MCF 10A (cell line): ENCODE measurements at regions not wholly inside any gene's neighbourhood (a gene's known extent, or its start where the extent isn't known, plus 50 kb on each side); places are given as distances from the start of the nearest gene placed in this dataset.

ENCODE experiments used
- BruUV-seq: library from RNA; stranded (reverse); fragments of 400-500 nt; replicated peaks from 2 replicates; lab custom pipeline; 2021; lab: Mats Ljungman, UMichigan
- CTCF ChIA-PET: fragments of 300-600 bp; sonication (Branson Sonifier 250); formaldehyde crosslinking; extraction: SDS; loops from one replicate; lab custom pipeline; 2021; ENCODE audit warnings: antibody characterized with exemption, inconsistent platforms; lab: Yijun Ruan, JAX
- POLR2A ChIA-PET: fragments of 300-600, 350-650 bp; sonication (Branson Sonifier 250); formaldehyde crosslinking; extraction: SDS; loops from one replicate; lab custom pipeline; 2020; ENCODE audit warnings: antibody characterized with exemption, inconsistent platforms; lab: Yijun Ruan, JAX
- DNase-seq: peaks from one replicate; pipeline ENCODE4 v3.0.0-alpha.2; 2018; ENCODE audit not compliant: unreplicated experiment
- H3K27ac Mint-ChIP-seq: one replicate; pipeline ENCODE4 v1.8.0; 2022; ENCODE audit warnings: mild to moderate bottlenecking, low read depth, mixed read lengths; ENCODE audit not compliant: unreplicated experiment
- H3K27me3 Mint-ChIP-seq: one replicate; pipeline ENCODE4 v1.8.0; 2022; ENCODE audit warnings: mixed read lengths; ENCODE audit not compliant: insufficient read depth, unreplicated experiment
- H3K36me3 Mint-ChIP-seq: one replicate; pipeline ENCODE4 v1.8.0; 2022; ENCODE audit warnings: mild to moderate bottlenecking, moderate library complexity, mixed read lengths; ENCODE audit not compliant: insufficient read depth, unreplicated experiment
- H3K4me1 Mint-ChIP-seq: one replicate; pipeline ENCODE4 v1.8.0; 2022; ENCODE audit warnings: mixed read lengths; ENCODE audit not compliant: insufficient read depth, unreplicated experiment
- H3K4me3 Mint-ChIP-seq: one replicate; pipeline ENCODE4 v1.8.0; 2022; ENCODE audit warnings: mild to moderate bottlenecking, moderate library complexity, mixed read lengths; ENCODE audit not compliant: unreplicated experiment
- H3K9me3 Mint-ChIP-seq: one replicate; pipeline ENCODE4 v1.8.0; 2022; ENCODE audit warnings: mixed read lengths; ENCODE audit not compliant: unreplicated experiment
- intact Hi-C: fragments of 100-400 bp; cut with micrococcal nuclease; formaldehyde crosslinking; loops from 2 replicates; pipeline ENCODE4 v1.14.1; 2022
- TF ChIP-seq, protein P1 (sequence below): fragments of 200-600 bp; IDR thresholded peaks from one replicate; pipeline ENCODE4 v1.8.0; 2022; ENCODE audit warnings: antibody characterized with exemption, mild to moderate bottlenecking; ENCODE audit not compliant: unreplicated experiment

DNA sequence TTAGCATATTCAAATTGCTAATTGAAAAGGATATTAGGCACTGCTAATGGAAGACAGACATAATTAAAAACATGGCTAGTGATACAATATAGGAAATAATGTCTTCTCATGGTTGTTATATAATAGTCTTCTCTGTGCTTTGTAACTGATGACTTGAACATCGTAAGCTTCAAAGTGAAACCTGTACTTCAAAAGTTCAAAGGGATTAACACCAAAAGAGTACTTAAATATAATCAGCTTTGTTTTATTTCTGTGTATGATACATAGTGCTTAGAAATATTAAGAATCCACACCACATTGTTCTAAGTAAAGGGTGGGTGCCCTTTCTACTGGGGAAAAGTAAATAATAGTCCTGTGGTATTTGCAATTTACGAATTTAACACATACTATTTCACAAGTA is 75.4 kb upstream of the ITGA1 start:
- Mint-ChIP-seq H3K27ac (no peak overlapping the region), H3K9me3 (no peaks in the 10 kb centered on the region), H3K4me1 (no peaks in the 10 kb centered on the region), H3K4me3 (no peak overlapping the region), H3K36me3 (no peaks in the 10 kb centered on the region), H3K27me3 (no peaks in the 10 kb centered on the region)
- intact Hi-C loops, result no loop called here
- TF ChIP-seq, protein P1, sequence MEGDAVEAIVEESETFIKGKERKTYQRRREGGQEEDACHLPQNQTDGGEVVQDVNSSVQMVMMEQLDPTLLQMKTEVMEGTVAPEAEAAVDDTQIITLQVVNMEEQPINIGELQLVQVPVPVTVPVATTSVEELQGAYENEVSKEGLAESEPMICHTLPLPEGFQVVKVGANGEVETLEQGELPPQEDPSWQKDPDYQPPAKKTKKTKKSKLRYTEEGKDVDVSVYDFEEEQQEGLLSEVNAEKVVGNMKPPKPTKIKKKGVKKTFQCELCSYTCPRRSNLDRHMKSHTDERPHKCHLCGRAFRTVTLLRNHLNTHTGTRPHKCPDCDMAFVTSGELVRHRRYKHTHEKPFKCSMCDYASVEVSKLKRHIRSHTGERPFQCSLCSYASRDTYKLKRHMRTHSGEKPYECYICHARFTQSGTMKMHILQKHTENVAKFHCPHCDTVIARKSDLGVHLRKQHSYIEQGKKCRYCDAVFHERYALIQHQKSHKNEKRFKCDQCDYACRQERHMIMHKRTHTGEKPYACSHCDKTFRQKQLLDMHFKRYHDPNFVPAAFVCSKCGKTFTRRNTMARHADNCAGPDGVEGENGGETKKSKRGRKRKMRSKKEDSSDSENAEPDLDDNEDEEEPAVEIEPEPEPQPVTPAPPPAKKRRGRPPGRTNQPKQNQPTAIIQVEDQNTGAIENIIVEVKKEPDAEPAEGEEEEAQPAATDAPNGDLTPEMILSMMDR, result no peak
- POLR2A ChIA-PET, result interaction anchor here (0.5 kb wide), 1 partner anchor 702 kb away, joined by 3 read pairs; no protein-coding TSS in a partner anchor
- BruUV-seq, result no TSS peak
- CTCF ChIA-PET, result interaction anchor here (0.5 kb wide), 1 partner anchor 1749 kb away, joined by 3 read pairs; no protein-coding TSS in a partner anchor
- DNase-seq, result no peak

DNA sequence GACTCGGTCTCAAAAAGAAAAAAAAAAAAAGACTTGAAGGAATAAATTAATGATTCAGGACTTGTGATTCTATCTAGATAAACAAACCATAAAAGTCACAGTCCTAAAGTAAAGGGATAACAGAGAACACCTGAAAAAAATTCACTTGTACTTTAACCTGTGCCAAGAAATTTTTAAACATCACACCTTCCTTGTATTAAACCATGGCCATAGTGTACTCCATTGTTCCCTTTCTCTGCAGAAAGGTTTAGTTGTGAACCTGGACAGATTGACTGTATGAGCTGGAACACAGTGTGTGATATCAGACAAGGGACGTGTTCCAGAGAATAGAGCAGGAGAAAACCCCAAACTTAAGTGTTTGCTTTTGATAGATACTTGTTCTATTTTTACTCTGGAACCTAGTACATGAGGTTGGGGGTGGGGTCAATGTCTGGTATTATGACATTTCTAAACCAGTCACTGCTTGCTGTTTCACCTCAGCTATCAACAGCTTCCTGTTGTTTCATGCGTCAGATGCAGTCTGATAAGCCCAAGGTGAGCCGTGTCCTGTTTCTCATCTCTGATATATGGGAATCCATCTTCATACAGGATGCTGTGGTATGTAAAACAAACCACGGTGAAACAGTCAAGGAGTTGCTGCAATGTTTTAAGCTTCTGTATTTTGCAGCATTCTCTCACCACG is 62.5 kb upstream of the ITGA1 start:
- no TSS peak for BruUV-seq
- Mint-ChIP-seq H3K27me3 (no peaks in the 10 kb centered on the region), H3K4me3 (no peak overlapping the region), H3K9me3 (peaks cover 8% of the 10 kb centered on the region), H3K36me3 (no peaks in the 10 kb centered on the region), H3K4me1 (peaks cover 11% of the 10 kb centered on the region), H3K27ac (no peak overlapping the region)
- TF ChIP-seq, protein P1, result no peak
- POLR2A ChIA-PET, result interaction anchor here (0.6 kb wide), 1 partner anchor 32 kb away, joined by 3 read pairs; no protein-coding TSS in a partner anchor
- intact Hi-C loops, result no loop called here
- peak; percentile 37 for DNase-seq
- CTCF ChIA-PET, result interaction anchor here (0.6 to 0.9 kb wide), 3 partner anchors 19 to 1609 kb away, joined by 3 to 4 read pairs (median 3); no protein-coding TSS in a partner anchor

DNA sequence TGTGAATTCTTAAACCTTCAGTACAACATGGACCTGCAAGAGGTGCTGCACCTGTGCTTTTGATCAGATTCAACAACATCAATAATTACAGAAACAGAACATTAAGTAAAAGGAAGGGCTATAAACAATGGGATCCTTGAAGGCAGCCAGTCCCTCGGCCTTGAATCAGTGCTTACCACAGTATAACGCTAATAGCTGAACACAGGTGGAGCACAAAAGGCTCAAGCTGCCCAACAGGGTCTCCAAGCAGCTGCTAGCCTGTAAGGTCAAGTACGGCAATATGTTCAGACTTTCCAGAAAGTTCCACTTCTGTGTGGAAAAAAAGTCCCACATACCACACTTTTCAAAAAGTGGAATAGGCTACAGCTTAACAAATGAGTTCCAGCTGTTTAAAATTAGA is 61.9 kb upstream of the ITGA1 start:
- TF ChIP-seq, protein P1, result no peak
- Mint-ChIP-seq H3K9me3 (peaks cover 2% of the 10 kb centered on the region), H3K4me3 (no peak overlapping the region), H3K27me3 (no peaks in the 10 kb centered on the region), H3K4me1 (peaks cover 11% of the 10 kb centered on the region), H3K36me3 (no peaks in the 10 kb centered on the region), H3K27ac (no peak overlapping the region)
- CTCF ChIA-PET, result interaction anchor here (0.6 to 1.1 kb wide), 3 partner anchors 20 to 1609 kb away, joined by 3 to 4 read pairs (median 3); no protein-coding TSS in a partner anchor
- intact Hi-C loops, result no loop called here
- POLR2A ChIA-PET, result no interaction called here
- no TSS peak for BruUV-seq
- DNase-seq, result no peak

DNA sequence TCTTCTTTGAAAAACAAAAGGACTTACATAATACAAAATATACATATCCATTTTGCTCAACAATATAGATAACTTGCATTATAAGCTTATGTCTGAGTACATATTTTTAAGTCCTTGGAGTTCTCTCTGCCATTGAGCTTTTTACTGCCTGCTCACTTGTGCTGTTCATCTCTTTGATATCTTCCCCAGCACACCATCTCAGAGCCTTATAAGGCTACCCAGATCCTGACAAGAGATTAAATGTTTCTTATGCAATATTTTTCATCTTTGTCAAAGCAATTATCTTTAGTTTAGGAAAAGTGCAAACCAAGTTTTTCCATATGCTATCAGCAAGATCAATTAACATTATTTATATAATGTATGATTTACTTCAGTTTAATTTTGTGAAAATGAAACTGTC is 60.7 kb upstream of the ITGA1 start:
- peaks cover 11% of the 10 kb centered on the region for H3K4me1 Mint-ChIP-seq
- no peaks in the 10 kb centered on the region for H3K9me3 Mint-ChIP-seq
- ChIA-PET POLR2A (no interaction called here), CTCF (interaction anchor here (1.1 to 1.2 kb wide), 2 partner anchors 29 to 33 kb away, joined by 3 to 4 read pairs; no protein-coding TSS in a partner anchor)
- intact Hi-C loops, result no loop called here
- H3K27me3 Mint-ChIP-seq, result no peaks in the 10 kb centered on the region
- DNase-seq, result no peak
- TF ChIP-seq, protein P1, result no peak
- no peak overlapping the region for H3K27ac Mint-ChIP-seq
- BruUV-seq, result no TSS peak
- H3K36me3 Mint-ChIP-seq, result no peaks in the 10 kb centered on the region
- H3K4me3 Mint-ChIP-seq, result no peak overlapping the region
